GM12892 (cell line): ENCODE measurements at regions not wholly inside any gene's neighbourhood (a gene's known extent, or its start where the extent isn't known, plus 50 kb on each side); places are given as distances from the start of the nearest gene placed in this dataset.

Source experiments
- DNase-seq: peaks from one replicate; pipeline ENCODE4 v3.0.0; 2011; ENCODE audit not compliant: insufficient read length
- FAIRE-seq: peaks from 2 replicates; lab custom pipeline; 2011; peaks lifted over from hg19 to GRCh38; lab: Jason Lieb, UNC
- POLR2A ChIP-seq: IDR thresholded peaks from 2 replicates; pipeline ENCODE4 v1.6.1; 2011; ENCODE audit warnings: low read depth, low read length, control low read depth
- POLR2AphosphoS5 ChIP-seq: IDR thresholded peaks from 2 replicates; pipeline ENCODE4 v1.6.1; 2011; ENCODE audit warnings: low read depth, low read length, control low read depth
- TAF1 ChIP-seq: IDR thresholded peaks from 2 replicates; pipeline ENCODE4 v1.6.1; 2011; ENCODE audit warnings: low read depth, mild to moderate bottlenecking, control low read depth, low read length, borderline replicate concordance

DNA sequence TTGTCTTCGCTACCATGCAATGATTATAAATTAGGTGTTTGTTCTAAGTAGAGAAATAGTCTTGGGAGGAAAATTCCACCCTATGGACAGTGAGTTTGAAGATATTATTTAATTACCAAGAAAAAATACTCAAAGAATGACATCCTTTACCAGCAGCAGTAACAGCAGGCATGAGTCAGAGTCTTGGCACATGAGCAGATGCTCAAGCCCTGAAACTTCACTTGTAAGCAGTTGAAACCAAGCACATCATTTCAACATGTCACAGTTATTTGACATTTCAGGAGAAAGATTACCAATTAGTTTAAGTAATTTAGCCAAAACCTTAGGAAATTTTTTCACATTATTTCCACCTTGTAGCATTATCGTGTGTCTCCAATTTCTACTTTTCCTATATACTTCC, 99.2 kb downstream of the C12orf50 start:
- TF ChIP-seq TAF1 (no peak), POLR2A (no peak), POLR2AphosphoS5 (no peak)
- DNase-seq (no peak), FAIRE-seq (no peak)

- FAIRE-seq = no peak
- TF ChIP-seq TAF1 (no peak), POLR2A (no peak), POLR2AphosphoS5 (no peak)
- no peak for DNase-seq
These were observed 99.9 kb downstream of the C12orf50 start for GRCh38 chr12:87929346-87929745.

DNA sequence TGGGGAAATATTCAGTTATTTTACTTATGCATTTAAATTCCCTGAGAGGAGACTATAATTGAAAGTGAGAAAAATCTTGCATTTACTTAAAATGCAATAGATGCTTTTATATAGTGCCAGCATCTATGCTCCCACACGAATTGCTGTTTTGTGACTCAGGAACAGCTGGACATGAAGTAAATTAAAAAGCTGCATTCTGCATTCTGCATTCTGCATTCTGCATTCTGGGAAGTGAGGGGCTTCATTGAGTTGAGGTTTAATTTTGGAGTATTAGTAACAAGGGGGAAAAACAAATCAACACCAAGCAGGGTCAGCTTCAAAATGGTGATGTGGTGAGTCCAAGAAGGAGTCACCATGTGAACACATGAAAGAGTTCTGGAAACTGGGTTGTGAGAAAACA, 101.2 kb downstream of the C12orf50 start:
- DNase-seq = no peak
- TF ChIP-seq TAF1 (no peak), POLR2AphosphoS5 (no peak), POLR2A (no peak)
- no peak for FAIRE-seq

- FAIRE-seq (no peak), DNase-seq (no peak)
- TF ChIP-seq POLR2AphosphoS5 (no peak), TAF1 (no peak), POLR2A (no peak)
These were observed 104.2 kb downstream of the C12orf50 start for GRCh38 chr12:87925021-87925420.

DNA sequence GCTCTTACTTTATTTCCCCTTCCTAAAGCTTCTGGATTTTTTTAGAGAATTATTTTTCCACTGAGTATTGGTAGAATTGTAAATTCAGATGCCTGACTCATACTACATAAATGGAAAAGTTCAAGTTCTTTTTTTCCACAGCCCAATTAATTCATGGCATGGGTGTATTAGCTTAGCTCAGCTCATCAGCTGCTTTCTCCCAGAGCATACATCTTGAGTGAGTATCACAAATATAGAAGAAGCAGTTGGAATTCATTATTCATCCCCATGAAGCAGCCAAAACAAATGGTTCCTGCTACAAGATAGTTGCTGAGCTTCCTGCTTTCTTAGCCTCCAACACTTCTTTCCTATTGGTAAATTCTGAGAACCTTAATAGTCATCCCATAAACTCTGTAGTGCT, 105.1 kb downstream of the C12orf50 start:
- DNase-seq = no peak
- no peak for TF ChIP-seq POLR2A
- no peak for TF ChIP-seq TAF1
- TF ChIP-seq POLR2AphosphoS5 = no peak
- FAIRE-seq = no peak

DNA sequence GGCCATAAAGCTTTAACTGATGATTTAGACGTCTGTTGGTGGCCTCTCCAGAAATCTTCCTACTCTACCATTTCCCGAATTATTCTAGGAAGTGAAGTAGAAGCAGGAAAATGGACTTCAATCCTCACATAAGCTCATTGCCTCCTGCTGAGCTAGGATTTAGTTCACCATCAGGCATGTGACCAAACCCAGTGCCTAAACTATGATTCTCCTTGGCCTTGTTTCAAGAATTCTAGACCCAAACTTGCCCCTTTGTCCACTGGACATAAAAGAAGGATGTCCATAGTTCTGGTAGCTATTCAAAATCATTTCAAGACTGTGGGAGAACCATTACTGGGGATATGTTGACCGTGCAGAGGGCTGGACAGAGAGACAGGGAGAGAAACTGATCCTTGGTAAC, 105.8 kb downstream of the C12orf50 start:
- DNase-seq (no peak), FAIRE-seq (no peak)
- TF ChIP-seq POLR2A = no peak
- no peak for TF ChIP-seq TAF1
- TF ChIP-seq POLR2AphosphoS5 = no peak

GRCh38 chr12:87922736-87923135, 106.5 kb downstream of the C12orf50 start:
- DNase-seq (no peak), FAIRE-seq (no peak)
- TF ChIP-seq POLR2A = no peak
- TF ChIP-seq TAF1 = no peak
- TF ChIP-seq POLR2AphosphoS5 = no peak

DNA sequence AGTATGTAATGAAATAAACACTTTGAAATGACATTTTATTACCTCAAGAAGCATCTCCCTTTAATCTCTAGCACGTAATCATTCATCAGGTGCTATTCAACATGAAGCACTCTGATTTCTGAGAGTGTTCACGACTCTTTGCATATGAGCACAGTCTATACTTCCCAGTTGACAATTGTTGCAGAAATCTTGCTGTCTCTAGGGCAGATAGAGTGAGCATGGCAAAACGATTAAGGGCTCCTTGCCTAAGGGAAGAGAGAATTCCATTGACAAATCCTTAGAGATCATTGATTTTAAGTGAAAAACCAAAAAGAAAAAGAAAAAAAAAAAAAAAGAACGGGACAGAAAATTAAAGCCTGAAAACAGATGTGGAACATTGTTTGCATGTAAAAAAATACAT, 107.6 kb downstream of the C12orf50 start:
- TF ChIP-seq POLR2A (no peak), TAF1 (no peak), POLR2AphosphoS5 (no peak)
- DNase-seq (no peak), FAIRE-seq (no peak)

DNA sequence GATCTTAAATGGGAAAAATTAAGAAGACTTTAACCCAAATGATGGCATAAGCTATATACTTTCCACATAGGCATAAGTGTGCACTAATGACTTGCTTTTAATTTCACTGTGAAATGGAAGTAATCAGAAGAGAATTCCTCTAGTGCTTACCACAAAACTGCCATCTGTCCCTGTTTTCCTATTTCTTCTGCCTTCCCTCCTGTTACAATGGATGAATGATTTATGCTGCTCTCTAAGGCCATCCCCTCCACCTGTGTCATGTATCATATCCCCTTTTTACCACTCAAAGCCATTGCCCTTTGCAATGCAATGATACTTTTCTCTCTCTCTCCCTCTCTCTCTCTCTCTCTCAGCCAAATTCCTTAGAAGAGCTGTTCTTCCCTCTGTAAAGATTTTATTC, 109.1 kb downstream of the C12orf50 start:
- DNase-seq (no peak), FAIRE-seq (no peak)
- no peak for TF ChIP-seq POLR2AphosphoS5
- TF ChIP-seq POLR2A = no peak
- no peak for TF ChIP-seq TAF1

GRCh38 chr12:87901457-87901856, 127.7 kb downstream of the C12orf50 start:
- TF ChIP-seq POLR2AphosphoS5 = no peak
- TF ChIP-seq TAF1 = no peak
- no peak for TF ChIP-seq POLR2A
- no peak for DNase-seq
- FAIRE-seq = no peak

DNA sequence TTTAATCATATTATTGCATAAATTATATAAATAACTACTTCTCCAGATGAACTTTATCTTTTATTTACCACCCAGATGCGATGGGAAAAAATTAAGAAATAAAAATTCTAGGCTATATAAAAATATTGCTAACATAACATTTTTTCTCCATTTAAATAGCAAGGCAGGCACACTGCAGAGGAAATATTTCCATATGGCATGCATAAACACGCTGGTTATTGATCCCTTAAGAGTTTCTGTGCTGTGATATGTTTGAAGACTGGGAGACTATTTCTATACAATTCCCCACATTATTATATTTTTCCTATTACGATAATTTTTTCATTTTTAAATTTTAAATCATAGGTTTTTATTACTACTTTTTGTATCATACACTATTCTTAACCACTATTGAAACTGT, 131.5 kb downstream of the C12orf50 start:
- DNase-seq = no peak
- TF ChIP-seq POLR2AphosphoS5 = no peak
- FAIRE-seq = no peak

- TF ChIP-seq POLR2AphosphoS5 (no peak), POLR2A (no peak)
- no peak for FAIRE-seq
- no peak for DNase-seq
These were observed 145.4 kb downstream of the C12orf50 start for GRCh38 chr12:87883806-87884205.

DNA sequence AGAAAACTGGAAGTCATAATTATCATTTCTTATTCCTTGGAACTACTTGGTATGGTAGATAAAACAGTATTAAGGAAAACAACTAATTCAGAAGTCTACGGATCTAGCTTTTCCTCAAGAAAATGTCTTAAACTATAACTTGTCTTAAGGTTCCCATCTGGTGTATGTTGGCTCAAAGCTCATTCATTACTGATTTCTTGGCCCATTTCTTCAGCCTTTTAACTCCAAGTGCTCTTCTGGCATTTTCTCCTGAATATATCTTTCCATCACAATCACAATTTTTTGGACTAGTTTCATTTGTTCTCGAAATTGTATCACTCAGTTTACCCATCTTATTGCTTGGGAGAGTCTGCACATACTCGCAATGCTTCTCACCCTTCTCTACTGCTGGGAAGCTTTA, 150.1 kb downstream of the C12orf50 start:
- TF ChIP-seq POLR2AphosphoS5 = no peak
- TF ChIP-seq TAF1 = no peak
- no peak for TF ChIP-seq POLR2A
- DNase-seq (no peak), FAIRE-seq (no peak)

DNA sequence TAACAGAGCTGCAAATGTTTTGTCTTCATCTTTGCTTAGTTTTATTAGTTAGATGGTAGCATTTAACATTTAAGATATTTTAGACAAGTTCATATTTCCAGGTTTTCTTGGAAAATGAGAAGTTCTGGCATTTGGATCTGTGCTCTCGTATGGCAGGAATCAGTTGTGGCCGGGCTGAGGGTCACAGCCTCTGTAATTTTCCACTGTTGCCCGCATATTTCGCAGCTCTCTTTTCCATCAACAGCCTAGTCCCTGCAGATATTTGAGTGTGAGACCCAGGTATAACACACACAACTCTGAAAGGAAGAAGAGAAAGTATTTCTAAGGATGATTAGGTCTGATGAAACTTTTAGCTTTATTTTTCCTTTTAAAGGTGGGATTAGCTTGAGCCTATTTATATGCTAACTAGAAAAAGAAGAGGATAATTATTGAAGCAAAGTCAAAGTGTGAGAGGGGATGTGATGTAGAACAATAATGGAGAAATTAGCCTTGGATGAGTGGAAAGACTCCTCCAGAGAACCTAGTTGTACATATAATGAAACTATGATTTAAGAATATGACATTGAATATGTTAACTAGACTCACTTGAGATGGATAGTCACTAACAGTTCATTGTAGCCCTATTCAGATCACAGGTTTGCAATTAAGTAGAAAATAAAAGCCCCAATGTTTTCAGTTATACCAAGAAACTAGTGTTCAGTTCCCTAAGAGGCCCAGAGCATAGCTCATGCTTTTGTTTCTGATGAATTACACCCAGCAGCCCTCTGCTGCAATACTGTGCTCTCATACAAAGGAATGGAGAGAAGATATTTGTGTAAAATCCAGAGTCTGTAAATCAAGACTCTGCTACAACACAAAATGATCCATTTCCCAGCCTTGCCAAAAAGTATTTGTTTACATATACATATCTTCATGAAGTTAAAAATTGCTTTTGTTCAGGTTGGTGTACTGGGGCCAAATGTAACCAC, 158.4 kb downstream of the C12orf50 start:
- no peak for FAIRE-seq
- TF ChIP-seq TAF1 = no peak
- TF ChIP-seq POLR2A = no peak
- TF ChIP-seq POLR2AphosphoS5 = no peak
- DNase-seq = no peak
